ENCODE measurements at regions not wholly inside any gene's neighbourhood (a gene's known extent, or its start where the extent isn't known, plus 50 kb on each side); places are given as distances from the start of the nearest gene placed in this dataset.
"Not testable (repeated sequence)": the region's sequence is repeated elsewhere in the genome, so short reads cannot be mapped to it uniquely, and the experiment has no call there.

DNA sequence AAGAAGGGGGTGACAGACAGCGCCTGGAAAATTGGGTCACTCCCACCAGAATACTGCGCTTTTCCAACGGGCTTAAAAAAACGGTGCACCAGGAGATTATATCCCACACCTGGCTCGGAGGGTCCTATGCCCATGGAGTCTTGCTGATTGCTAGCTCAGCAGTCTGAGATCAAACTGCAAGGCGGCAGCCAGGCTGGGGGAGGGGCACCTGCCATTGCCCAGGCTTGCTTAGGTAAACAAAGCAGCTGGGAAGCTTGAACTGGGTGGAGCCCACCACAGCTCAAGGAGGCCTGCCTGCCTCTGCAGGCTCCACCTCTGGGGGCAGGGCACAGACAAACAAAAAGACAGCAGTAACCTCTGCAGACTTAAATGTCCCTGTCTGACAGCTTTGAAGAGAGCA lies 84.0 kb upstream of the IRAK1BP1 start:
- not testable (repeated sequence) for TF ChIP-seq CTCF (IDR thresholded peaks at IDR 0.05); POLR2A (IDR thresholded peaks at IDR 0.05); POLR2AphosphoS5 (IDR thresholded peaks at IDR 0.05; ENCODE audit: insufficient read depth in 1 of 2, low read depth in 1 of 2)
